Astrocyte of the spinal cord (primary cell): ENCODE measurements at regions not wholly inside any gene's neighbourhood (a gene's known extent, or its start where the extent isn't known, plus 50 kb on each side); places are given as distances from the start of the nearest gene placed in this dataset.
"Not testable (repeated sequence)": the region's sequence is repeated elsewhere in the genome, so short reads cannot be mapped to it uniquely, and the experiment has no call there.

Experiments used
- DNase-seq: peaks from one replicate; pipeline ENCODE4 v3.0.0; 2011; ENCODE audit warnings: low read depth, low spot score
- H3K4me3 ChIP-seq: 2 replicates; pipeline ENCODE4 v1.5.1; 2011; ENCODE audit warnings: low read depth, mild to moderate bottlenecking, low read length, moderate library complexity
- in situ Hi-C: cut with HindIII; loops from 2 replicates; pipeline ENCODE4 v1.10.0; 2017; ENCODE audit warnings: low sequenced_read_pairs
- TF ChIP-seq, protein P1 (sequence below): IDR thresholded peaks from 2 replicates; pipeline ENCODE4 v1.5.1; 2012; ENCODE audit warnings: low read depth, mild to moderate bottlenecking, low read length, inconsistent platforms

- TF ChIP-seq, protein P1, sequence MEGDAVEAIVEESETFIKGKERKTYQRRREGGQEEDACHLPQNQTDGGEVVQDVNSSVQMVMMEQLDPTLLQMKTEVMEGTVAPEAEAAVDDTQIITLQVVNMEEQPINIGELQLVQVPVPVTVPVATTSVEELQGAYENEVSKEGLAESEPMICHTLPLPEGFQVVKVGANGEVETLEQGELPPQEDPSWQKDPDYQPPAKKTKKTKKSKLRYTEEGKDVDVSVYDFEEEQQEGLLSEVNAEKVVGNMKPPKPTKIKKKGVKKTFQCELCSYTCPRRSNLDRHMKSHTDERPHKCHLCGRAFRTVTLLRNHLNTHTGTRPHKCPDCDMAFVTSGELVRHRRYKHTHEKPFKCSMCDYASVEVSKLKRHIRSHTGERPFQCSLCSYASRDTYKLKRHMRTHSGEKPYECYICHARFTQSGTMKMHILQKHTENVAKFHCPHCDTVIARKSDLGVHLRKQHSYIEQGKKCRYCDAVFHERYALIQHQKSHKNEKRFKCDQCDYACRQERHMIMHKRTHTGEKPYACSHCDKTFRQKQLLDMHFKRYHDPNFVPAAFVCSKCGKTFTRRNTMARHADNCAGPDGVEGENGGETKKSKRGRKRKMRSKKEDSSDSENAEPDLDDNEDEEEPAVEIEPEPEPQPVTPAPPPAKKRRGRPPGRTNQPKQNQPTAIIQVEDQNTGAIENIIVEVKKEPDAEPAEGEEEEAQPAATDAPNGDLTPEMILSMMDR = no peak
- in situ Hi-C loops = no loop called here
- no peak for DNase-seq
- no peak overlapping the region for H3K4me3 ChIP-seq
Measured at GRCh38 chr13:80823472-80823871, 482.5 kb upstream of the SPRY2 start.

DNA sequence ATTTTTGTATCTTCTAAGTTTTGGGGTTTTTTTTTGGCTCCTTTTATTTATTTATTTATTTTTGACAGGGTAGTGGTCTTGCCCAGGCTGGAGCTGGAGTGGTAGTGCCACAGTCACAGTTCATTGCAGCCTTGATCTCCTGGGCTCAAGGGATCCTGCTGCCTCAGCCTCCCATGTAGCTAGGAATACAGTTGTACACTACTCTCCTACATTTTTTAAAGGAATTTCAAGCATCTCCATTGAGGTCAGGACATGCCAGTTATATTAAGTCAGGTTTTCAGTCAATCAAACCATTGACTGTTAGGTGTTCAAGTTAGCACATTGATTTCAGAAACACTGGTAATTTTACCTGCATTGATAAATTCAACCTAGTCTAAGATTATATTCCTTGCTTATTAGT, 480.5 kb upstream of the SPRY2 start:
- in situ Hi-C loops = no loop called here
- H3K4me3 ChIP-seq = no peak overlapping the region
- no peak for DNase-seq
- TF ChIP-seq, protein P1 = no peak

DNA sequence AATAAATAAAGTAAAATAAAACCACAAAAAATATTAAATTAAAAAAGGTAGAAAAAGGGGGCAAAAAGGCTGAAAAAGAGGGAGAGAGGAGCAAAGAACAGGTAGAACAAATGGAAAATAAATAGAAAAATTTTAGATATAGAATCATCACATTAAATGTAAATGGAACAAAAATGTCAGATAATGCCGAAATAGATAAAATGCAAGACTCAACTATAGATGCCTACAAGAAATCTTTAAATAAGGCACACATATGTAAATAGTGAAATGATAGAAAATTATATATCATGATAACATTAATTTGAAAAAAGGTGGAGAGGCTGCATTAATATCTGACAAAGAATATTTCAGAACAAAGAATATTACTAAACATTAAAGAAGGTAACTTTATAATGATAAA, 477.1 kb upstream of the SPRY2 start:
- in situ Hi-C loops = no loop called here
- TF ChIP-seq, protein P1 = no peak
- DNase-seq = no peak
- no peak overlapping the region for H3K4me3 ChIP-seq

DNA sequence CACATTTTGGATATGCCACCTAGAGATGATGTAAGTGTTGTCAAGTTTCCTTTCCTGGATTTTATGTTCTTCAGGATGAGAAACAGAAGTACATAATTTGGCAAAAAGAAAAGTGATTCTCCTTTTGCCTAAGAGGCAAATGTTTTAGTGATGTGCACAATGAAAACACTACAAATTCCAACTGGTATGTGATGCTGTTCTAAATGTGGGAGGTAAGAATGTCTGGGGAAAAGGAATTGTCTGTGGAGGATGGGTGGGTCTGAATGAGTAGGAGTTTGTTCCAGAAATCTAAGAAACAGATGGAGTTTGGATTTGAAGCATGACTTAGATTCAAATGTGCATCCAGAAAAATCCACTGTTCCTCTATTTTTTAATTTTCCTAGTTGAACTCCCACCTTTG, 473.6 kb upstream of the SPRY2 start:
- H3K4me3 ChIP-seq = no peak overlapping the region
- in situ Hi-C loops = no loop called here
- TF ChIP-seq, protein P1 = no peak
- peak; percentile 5 for DNase-seq

GRCh38 chr13:80810294-80810693, 469.4 kb upstream of the SPRY2 start:
- DNase-seq, in situ Hi-C loops: not testable (repeated sequence)

GRCh38 chr13:80802946-80803345, 462.0 kb upstream of the SPRY2 start:
- DNase-seq = no peak
- in situ Hi-C loops = no loop called here
- TF ChIP-seq, protein P1 = no peak
- no peak overlapping the region for H3K4me3 ChIP-seq

More at GRCh38 chr13:80810294-80810693, 469.4 kb upstream of the SPRY2 start:
- H3K4me3 ChIP-seq = not testable (repeated sequence)

DNA sequence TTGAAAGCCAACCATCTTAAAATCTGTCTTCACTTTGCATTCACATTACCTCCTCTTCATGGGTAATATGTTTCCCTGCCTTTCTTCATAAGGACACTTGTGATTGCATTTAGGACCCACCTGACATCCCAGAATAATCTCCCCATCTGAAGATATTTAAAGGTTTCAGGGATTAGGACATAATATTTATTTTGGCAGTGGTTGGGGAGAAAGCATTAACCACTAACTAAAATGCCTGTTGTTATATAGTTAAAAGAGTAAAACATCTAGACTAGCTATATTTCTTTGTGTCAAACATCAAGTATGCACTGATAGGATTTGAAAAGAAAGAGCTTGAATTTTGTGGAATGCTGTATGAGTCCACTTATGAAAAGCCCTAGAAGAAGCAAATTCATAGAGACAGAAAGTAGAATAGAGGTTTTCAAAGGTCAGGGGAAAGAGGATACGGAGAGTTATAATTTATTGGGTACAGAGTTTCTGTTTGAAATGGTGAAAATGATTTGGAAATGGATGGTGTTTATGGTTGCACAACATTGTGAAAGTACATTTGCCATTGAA, 457.7 kb upstream of the SPRY2 start:
- TF ChIP-seq, protein P1 = no peak
- H3K4me3 ChIP-seq = no peak overlapping the region
- no peak for DNase-seq
- in situ Hi-C loops = no loop called here
